ENCODE measurements at regions not wholly inside any gene's neighbourhood (a gene's known extent, or its start where the extent isn't known, plus 50 kb on each side); places are given as distances from the start of the nearest gene placed in this dataset.

DNA sequence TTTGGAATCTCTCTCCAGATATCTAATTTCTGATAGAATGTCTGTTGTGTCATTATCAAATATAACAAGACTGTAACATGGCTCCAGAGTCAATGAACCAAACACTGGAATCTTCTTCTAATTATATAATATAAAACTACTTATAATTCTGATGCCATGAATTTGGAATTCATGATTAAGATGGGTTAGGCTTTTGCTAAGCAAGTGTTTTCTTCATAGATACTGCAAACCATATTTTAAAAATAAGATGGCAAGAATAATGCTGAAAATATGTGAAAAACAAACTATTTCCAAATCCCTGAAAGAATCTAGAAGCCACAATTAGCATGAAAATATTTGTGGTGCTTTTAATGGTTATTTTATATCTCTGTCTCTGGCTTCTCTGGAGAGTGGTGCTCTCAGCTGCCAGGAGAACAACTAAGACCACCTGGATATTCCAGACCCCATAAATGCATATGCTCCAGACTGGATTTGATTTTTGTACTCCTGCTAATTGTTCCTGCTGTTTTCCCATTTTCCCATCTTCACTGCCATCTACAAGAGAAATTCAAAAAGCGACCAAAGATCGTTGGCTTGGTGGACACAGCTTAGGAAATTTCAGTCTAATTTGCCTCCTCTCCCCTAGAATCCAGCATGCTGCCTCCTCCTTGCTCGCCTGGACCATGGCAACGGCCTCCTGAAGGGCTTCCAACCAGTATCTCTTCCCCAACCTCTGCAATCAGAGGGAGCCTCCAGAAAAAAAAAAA lies 418.9 kb downstream of the SETD4 start:
- DNase-seq, result no peak
- Histone ChIP-seq H3K36me3 (ENCODE audit: control insufficient read depth, insufficient read depth, low read length) (no peaks in the 10 kb centered on the region), H3K4me1 (ENCODE audit: control insufficient read depth, insufficient read depth, low read length) (no peaks in the 10 kb centered on the region), H3K27ac (ENCODE audit: low read length) (no peak overlapping the region), H3K4me3 (ENCODE audit: low read length) (no peak overlapping the region), H3K27me3 (ENCODE audit: control insufficient read depth, insufficient read depth, low read length) (no peaks in the 10 kb centered on the region), H3K9me3 (replicated peaks; ENCODE audit: control insufficient read depth, low read depth, low read length) (no peaks in the 10 kb centered on the region)
- WGBS (ENCODE audit: insufficient coverage), result 65% methylated on average over 2 of the region's 4 CpGs

DNA sequence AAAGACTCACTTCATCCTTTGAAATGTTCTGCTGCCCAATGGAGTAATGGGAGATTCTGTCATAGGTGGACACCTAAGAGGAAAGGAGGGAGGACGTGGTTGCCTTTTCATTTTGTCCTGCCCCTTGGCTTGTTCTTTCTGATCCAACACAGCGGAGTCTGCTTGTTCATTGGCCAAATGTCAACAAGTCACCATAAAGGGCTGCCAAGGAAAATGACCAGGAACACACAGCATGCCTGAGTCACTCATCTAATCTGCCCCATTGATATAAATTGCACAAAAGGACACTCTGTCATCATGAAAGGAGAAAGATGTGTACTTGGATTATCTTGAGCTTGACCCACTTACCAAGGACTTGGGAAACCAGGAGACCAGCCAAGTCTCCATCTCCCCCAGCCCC lies 422.9 kb downstream of the SETD4 start:
- no peak overlapping the region for H3K4me3 ChIP-seq (ENCODE audit: low read length)
- H3K27ac ChIP-seq (ENCODE audit: low read length), result no peak overlapping the region
- H3K36me3 ChIP-seq (ENCODE audit: control insufficient read depth, insufficient read depth, low read length), result no peaks in the 10 kb centered on the region
- WGBS (ENCODE audit: insufficient coverage), result no CpG with 5 or more reads among the region's 2 CpGs
- no peaks in the 10 kb centered on the region for H3K27me3 ChIP-seq (ENCODE audit: control insufficient read depth, insufficient read depth, low read length)
- no peaks in the 10 kb centered on the region for H3K9me3 ChIP-seq (replicated peaks; ENCODE audit: control insufficient read depth, low read depth, low read length)
- no peak for DNase-seq
- no peaks in the 10 kb centered on the region for H3K4me1 ChIP-seq (ENCODE audit: control insufficient read depth, insufficient read depth, low read length)

DNA sequence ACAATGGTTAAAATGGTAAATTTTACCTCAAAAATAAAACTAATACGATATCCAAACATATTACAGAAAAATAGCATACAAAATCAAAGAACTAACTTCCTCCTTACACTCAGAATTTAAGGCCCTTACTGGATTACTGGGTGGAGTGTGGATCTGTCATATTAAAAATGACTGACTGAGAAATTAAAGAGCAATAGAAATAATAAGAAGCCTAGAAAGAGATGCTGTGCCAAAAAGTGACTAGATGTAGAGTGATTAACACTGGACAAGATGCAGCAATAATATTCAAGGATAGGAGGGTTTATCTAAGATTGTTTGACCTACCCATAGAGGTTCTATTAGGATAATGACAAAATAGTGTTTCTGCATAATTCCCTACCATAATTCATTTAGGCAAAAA lies 424.3 kb downstream of the SETD4 start:
- H3K4me3 ChIP-seq (ENCODE audit: low read length), result no peak overlapping the region
- no peaks in the 10 kb centered on the region for H3K4me1 ChIP-seq (ENCODE audit: control insufficient read depth, insufficient read depth, low read length)
- no peaks in the 10 kb centered on the region for H3K36me3 ChIP-seq (ENCODE audit: control insufficient read depth, insufficient read depth, low read length)
- DNase-seq, result no peak
- H3K27me3 ChIP-seq (ENCODE audit: control insufficient read depth, insufficient read depth, low read length), result no peaks in the 10 kb centered on the region
- no CpG with 5 or more reads among the region's 1 CpG for WGBS (ENCODE audit: insufficient coverage)
- H3K9me3 ChIP-seq (replicated peaks; ENCODE audit: control insufficient read depth, low read depth, low read length), result no peaks in the 10 kb centered on the region
- H3K27ac ChIP-seq (ENCODE audit: low read length), result no peak overlapping the region

DNA sequence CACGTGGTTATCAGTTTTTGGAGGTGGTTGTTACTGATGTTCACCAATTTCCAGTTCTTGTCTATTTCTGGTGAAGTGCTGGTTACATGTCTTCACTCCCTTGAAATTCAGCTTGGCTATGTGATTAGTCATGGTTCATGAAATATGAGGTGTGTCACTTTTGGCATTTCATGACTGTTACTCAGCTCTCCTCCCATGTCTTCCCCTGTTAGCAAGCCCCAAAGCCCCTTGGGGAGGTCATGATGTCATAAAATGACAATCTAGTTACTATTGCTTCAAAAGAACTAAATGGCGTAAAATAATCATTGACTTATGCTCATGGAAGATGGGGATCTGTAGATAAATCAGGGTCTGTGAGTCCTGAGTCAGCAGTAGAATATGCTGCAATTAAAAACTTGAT lies 425.1 kb downstream of the SETD4 start:
- no peaks in the 10 kb centered on the region for H3K9me3 ChIP-seq (replicated peaks; ENCODE audit: control insufficient read depth, low read depth, low read length)
- no peaks in the 10 kb centered on the region for H3K36me3 ChIP-seq (ENCODE audit: control insufficient read depth, insufficient read depth, low read length)
- WGBS (ENCODE audit: insufficient coverage), result 100% methylated on average over 1 of the region's 2 CpGs
- no peak for DNase-seq
- H3K4me1 ChIP-seq (ENCODE audit: control insufficient read depth, insufficient read depth, low read length), result no peaks in the 10 kb centered on the region
- H3K27ac ChIP-seq (ENCODE audit: low read length), result no peak overlapping the region
- H3K4me3 ChIP-seq (ENCODE audit: low read length), result no peak overlapping the region
- H3K27me3 ChIP-seq (ENCODE audit: control insufficient read depth, insufficient read depth, low read length), result no peaks in the 10 kb centered on the region

GRCh38 chr21:35633501-35633900 lies 426.8 kb downstream of the SETD4 start:
- H3K27me3 ChIP-seq (ENCODE audit: control insufficient read depth, insufficient read depth, low read length), result no peaks in the 10 kb centered on the region
- no CpG with 5 or more reads among the region's 9 CpGs for WGBS (ENCODE audit: insufficient coverage)
- H3K36me3 ChIP-seq (ENCODE audit: control insufficient read depth, insufficient read depth, low read length), result no peaks in the 10 kb centered on the region

DNA sequence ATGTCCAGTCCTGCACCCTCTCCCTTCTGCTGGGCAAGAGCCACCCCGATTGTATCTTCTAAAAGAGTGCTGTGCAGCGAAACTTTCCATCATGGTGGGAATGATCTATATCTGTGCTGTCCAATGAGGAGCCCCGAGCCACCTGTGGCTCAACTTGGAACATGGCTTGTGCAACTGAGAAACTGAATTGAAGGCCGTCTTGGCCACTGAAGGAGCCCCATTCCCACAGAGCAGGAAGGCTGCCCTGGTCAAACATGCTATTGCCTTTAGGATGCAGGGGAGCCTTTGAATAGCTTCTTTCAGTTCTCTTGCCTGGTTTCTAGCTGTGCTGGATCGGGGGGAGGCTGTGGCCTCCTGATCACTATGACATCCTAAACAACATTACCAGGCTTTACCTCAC lies 427.6 kb downstream of the SETD4 start:
- no peaks in the 10 kb centered on the region for H3K36me3 ChIP-seq (ENCODE audit: control insufficient read depth, insufficient read depth, low read length)
- 91% methylated on average over 5 of the region's 5 CpGs for WGBS (ENCODE audit: insufficient coverage)
- no peak overlapping the region for H3K27ac ChIP-seq (ENCODE audit: low read length)
- no peak overlapping the region for H3K4me3 ChIP-seq (ENCODE audit: low read length)
- no peaks in the 10 kb centered on the region for H3K27me3 ChIP-seq (ENCODE audit: control insufficient read depth, insufficient read depth, low read length)
- H3K9me3 ChIP-seq (replicated peaks; ENCODE audit: control insufficient read depth, low read depth, low read length), result no peaks in the 10 kb centered on the region
- DNase-seq, result no peak
- no peaks in the 10 kb centered on the region for H3K4me1 ChIP-seq (ENCODE audit: control insufficient read depth, insufficient read depth, low read length)

More at GRCh38 chr21:35633501-35633900, 426.8 kb downstream of the SETD4 start:
- no peak for DNase-seq
- H3K27ac ChIP-seq (ENCODE audit: low read length), result no peak overlapping the region
- no peaks in the 10 kb centered on the region for H3K4me1 ChIP-seq (ENCODE audit: control insufficient read depth, insufficient read depth, low read length)
- H3K4me3 ChIP-seq (ENCODE audit: low read length), result no peak overlapping the region
- H3K9me3 ChIP-seq (replicated peaks; ENCODE audit: control insufficient read depth, low read depth, low read length), result no peaks in the 10 kb centered on the region

- Histone ChIP-seq H3K27me3 (ENCODE audit: control insufficient read depth, insufficient read depth, low read length) (no peaks in the 10 kb centered on the region), H3K36me3 (ENCODE audit: control insufficient read depth, insufficient read depth, low read length) (no peaks in the 10 kb centered on the region), H3K27ac (ENCODE audit: low read length) (no peak overlapping the region), H3K4me3 (ENCODE audit: low read length) (no peak overlapping the region), H3K4me1 (ENCODE audit: control insufficient read depth, insufficient read depth, low read length) (no peaks in the 10 kb centered on the region), H3K9me3 (replicated peaks; ENCODE audit: control insufficient read depth, low read depth, low read length) (no peaks in the 10 kb centered on the region)
- WGBS (ENCODE audit: insufficient coverage), result 75% methylated on average over 3 of the region's 3 CpGs
- no peak for DNase-seq
Measured at GRCh38 chr21:35628316-35628715, 432.0 kb downstream of the SETD4 start.

DNA sequence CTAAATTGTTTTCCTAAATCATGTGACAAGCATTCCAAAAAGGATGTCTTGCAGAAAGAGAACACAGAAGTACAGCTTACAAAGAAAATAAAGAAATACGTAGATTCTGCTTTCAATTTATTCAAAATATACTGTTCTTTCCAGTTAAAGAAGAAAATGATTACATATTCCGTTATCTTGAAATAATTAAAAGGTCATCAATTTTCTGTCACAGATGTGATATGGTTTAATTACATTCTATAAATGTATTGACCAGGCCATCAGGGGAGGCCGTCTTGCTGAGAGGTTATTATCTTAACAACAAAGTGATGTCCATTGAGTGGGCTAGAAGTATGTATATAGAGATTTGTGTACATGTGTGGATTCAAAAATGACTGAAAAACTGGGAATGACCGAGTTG lies 432.9 kb downstream of the SETD4 start:
- no peak for DNase-seq
- Histone ChIP-seq H3K4me1 (ENCODE audit: control insufficient read depth, insufficient read depth, low read length) (no peaks in the 10 kb centered on the region), H3K27me3 (ENCODE audit: control insufficient read depth, insufficient read depth, low read length) (no peaks in the 10 kb centered on the region), H3K36me3 (ENCODE audit: control insufficient read depth, insufficient read depth, low read length) (no peaks in the 10 kb centered on the region), H3K27ac (ENCODE audit: low read length) (no peak overlapping the region), H3K9me3 (replicated peaks; ENCODE audit: control insufficient read depth, low read depth, low read length) (no peaks in the 10 kb centered on the region), H3K4me3 (ENCODE audit: low read length) (no peak overlapping the region)
- WGBS (ENCODE audit: insufficient coverage), result no CpG with 5 or more reads among the region's 4 CpGs

GRCh38 chr21:35625576-35625975 lies 434.8 kb downstream of the SETD4 start:
- no peaks in the 10 kb centered on the region for H3K27me3 ChIP-seq (ENCODE audit: control insufficient read depth, insufficient read depth, low read length)
- H3K4me3 ChIP-seq (ENCODE audit: low read length), result no peak overlapping the region
- no peaks in the 10 kb centered on the region for H3K36me3 ChIP-seq (ENCODE audit: control insufficient read depth, insufficient read depth, low read length)
- H3K9me3 ChIP-seq (replicated peaks; ENCODE audit: control insufficient read depth, low read depth, low read length), result no peaks in the 10 kb centered on the region
- WGBS (ENCODE audit: insufficient coverage), result 80% methylated on average over 1 of the region's 3 CpGs
- no peaks in the 10 kb centered on the region for H3K4me1 ChIP-seq (ENCODE audit: control insufficient read depth, insufficient read depth, low read length)
- H3K27ac ChIP-seq (ENCODE audit: low read length), result no peak overlapping the region
- no peak for DNase-seq

DNA sequence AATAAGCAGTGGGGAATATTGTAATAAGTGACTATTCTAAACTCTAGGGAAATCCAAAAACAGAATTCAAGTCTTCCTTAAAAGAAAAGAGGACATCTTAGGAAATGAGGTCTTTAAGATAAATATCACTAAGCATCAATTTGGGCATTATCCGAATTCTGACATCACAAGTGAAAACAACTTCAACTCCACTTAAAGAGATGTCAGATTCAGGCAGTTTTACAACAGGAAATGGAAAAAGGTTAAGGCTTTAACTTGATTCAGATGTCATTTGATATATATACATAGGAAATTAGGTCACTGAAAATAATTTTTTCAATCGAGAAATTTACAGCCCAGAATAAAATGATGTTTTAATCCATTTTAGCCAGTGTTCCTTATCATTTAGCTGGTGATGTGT lies 435.4 kb downstream of the SETD4 start:
- Histone ChIP-seq H3K36me3 (ENCODE audit: control insufficient read depth, insufficient read depth, low read length) (no peaks in the 10 kb centered on the region), H3K4me1 (ENCODE audit: control insufficient read depth, insufficient read depth, low read length) (no peaks in the 10 kb centered on the region), H3K9me3 (replicated peaks; ENCODE audit: control insufficient read depth, low read depth, low read length) (no peaks in the 10 kb centered on the region), H3K27me3 (ENCODE audit: control insufficient read depth, insufficient read depth, low read length) (no peaks in the 10 kb centered on the region), H3K4me3 (ENCODE audit: low read length) (no peak overlapping the region), H3K27ac (ENCODE audit: low read length) (no peak overlapping the region)
- no peak for DNase-seq
- WGBS (ENCODE audit: insufficient coverage), result no CpG with 5 or more reads among the region's 2 CpGs

DNA sequence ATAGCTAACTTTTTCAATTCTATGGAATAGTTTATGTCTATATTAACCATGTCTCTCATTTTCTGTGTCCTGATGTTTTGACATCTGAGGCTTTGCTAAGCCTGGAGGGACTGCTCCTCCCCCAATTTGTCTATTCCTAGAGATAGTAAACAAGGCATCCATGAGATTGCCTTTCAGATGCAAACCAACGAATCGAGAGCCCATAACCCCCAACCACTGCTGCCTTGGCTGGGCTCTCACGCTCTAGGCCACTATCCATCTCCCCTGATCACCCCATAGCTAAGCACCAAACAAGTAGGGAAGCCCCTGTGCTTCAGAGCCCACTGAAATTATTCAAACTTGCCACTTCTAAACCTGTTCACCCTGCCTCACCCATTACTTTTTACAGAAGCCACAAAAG lies 437.7 kb downstream of the SETD4 start:
- 57% methylated on average over 3 of the region's 3 CpGs for WGBS (ENCODE audit: insufficient coverage)
- Histone ChIP-seq H3K9me3 (replicated peaks; ENCODE audit: control insufficient read depth, low read depth, low read length) (no peaks in the 10 kb centered on the region), H3K4me3 (ENCODE audit: low read length) (no peak overlapping the region), H3K4me1 (ENCODE audit: control insufficient read depth, insufficient read depth, low read length) (no peaks in the 10 kb centered on the region), H3K27me3 (ENCODE audit: control insufficient read depth, insufficient read depth, low read length) (no peaks in the 10 kb centered on the region), H3K36me3 (ENCODE audit: control insufficient read depth, insufficient read depth, low read length) (no peaks in the 10 kb centered on the region), H3K27ac (ENCODE audit: low read length) (no peak overlapping the region)
- no peak for DNase-seq
